HTR-8/SVneo (cell line): ENCODE measurements at regions not wholly inside any gene's neighbourhood (a gene's known extent, or its start where the extent isn't known, plus 50 kb on each side); places are given as distances from the start of the nearest gene placed in this dataset.

Experiments
- DNase-seq: peaks from one replicate; pipeline ENCODE4 v3.0.0; 2011; ENCODE audit warnings: low spot score, mixed read lengths; ENCODE audit not compliant: insufficient read length
- FAIRE-seq: peaks from 2 replicates; lab custom pipeline; 2011; peaks lifted over from hg19 to GRCh38; lab: Jason Lieb, UNC

DNA sequence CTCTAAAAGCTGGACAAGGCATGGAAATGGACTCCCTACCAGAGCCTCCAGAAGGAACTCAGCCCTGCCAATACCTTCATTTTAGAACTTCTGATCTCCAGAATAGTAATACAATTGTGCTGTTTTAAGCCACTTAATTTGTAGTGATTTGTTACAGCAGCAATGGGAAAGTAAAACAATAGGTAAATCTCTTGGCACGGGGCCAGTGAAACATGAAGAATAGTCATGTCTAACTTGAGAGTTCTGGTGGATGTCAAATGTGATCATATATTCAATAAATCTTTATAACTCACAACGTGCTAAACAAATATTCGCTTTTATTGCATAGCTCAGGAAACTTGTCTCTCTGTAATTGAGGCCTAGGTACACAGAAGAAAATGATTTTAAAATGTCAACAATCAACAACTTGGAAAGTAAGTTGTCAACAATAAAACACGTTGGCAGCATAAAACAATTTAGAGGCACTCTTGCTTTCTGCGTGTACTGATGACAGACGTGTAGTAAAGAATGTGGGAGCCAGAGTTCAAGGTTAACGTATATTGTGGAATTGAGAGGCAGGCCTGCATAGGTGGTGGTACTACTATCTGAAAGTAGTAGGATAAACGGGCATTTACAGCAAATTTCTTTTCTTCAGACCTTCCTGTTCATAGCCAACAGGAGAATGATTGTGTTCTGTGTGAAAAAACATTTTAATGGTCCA lies 140.5 kb upstream of the OPRM1 start:
- no peak for DNase-seq

GRCh38 chr6:153882411-153882810 lies 156.6 kb upstream of the OPRM1 start:
- DNase-seq (no peak), FAIRE-seq (no peak)

More for the DNA sequence above, 140.5 kb upstream of the OPRM1 start:
- FAIRE-seq = no peak

DNA sequence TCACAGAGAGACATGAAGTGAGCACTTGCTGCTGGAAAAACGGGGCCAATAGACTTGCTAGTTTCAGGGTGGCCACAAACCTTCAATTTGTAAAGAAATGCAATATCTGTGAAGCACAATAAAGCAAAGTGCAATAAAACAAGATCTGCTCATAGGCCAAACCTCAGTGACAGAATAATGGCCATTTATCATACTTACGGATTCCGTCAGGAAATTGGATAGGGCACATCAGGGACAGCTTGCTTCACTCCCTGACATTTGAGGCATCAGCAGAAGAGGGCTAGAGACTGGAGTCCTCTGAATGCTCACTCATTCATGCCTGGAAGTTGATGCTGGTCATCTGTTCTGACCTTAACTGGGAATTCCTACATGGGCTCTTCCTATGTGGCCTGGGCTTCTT lies 165.5 kb upstream of the OPRM1 start:
- DNase-seq (no peak), FAIRE-seq (no peak)

GRCh38 chr6:153872946-153873345 lies 166.1 kb upstream of the OPRM1 start:
- no peak for DNase-seq
- FAIRE-seq = no peak

DNA sequence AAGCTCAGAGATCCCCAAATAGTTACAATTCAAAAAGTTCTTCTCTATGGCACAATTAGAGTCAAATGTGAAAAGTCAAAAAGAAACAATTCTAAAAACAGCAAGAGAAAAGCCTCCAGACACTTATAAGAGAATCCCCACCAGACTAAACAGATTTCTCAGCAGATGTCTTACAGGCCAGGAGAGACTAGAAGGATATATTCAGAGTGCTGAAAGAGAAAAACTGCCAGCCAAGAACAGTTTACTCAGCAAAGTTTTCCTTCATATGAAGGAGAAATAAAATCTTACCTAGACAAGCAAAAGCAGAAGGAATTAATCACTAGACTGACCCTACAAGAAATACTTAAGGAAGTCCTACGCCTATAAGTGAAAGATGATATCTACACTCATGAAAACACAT lies 176.1 kb upstream of the OPRM1 start:
- no peak for DNase-seq
- FAIRE-seq = no peak

DNA sequence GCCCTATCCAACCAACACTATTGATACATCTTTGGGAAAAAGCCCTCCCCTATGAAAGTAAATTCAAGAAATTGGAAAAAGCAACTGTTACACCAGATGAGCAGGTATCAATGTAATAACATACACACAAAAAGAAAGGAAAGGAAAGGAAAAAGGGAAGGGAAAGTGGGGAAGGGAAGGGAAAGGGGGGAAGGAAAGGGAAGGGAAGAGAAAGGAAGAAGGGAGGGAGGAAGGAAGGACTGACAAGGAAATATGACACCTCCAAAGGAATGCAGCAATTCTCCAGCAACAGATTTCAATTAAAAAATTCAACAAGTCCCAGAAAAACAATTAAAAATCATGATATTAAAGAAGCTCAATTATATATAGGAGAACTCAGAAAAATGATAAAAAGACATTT lies 176.9 kb upstream of the OPRM1 start:
- FAIRE-seq = no peak
- DNase-seq = no peak

- FAIRE-seq = no peak
- no peak for DNase-seq
Measured at GRCh38 chr6:153858529-153858928, 180.5 kb upstream of the OPRM1 start.

DNA sequence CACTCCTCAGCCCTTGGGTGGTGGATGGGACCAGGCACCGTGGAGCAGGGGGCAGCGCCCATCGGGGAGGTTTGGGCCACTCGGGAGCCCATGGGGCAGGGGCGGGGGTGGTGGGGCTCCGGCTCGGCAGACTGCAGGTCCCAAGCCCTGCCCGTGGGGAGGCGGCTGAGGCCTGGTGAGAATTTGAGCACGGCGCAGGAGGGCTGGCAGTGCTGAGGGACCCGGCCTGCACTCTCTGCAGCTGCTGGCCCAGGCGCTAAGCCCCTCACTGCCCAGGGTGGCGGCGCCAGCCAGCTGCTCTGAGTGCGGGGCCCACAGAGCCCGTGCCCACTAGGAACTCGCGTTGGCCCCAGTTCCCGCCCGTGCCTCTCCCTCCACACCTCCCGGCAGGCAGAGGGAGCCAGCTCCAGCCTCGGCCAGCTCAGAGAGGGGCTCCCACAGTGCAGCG lies 182.1 kb upstream of the OPRM1 start:
- FAIRE-seq = no peak
- no peak for DNase-seq

DNA sequence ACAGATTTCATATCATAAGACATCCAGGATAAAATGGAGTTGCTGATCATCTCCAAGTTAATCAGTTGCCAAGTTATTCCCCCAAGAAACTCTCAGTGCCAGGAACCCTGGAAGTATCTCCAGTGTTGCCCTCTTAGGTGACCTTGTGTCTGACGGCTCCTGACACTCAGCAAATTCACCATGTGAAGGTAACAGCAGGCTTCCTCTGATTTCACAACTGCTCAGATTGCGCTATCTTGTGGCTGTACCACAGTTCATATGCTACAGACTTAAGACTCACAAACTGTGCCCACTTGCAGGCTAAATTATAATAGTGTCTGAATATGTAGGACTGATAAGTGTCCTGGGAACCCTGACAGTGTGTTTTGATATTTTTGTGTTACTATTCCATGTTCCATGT lies 186.6 kb upstream of the OPRM1 start:
- FAIRE-seq = no peak

DNA sequence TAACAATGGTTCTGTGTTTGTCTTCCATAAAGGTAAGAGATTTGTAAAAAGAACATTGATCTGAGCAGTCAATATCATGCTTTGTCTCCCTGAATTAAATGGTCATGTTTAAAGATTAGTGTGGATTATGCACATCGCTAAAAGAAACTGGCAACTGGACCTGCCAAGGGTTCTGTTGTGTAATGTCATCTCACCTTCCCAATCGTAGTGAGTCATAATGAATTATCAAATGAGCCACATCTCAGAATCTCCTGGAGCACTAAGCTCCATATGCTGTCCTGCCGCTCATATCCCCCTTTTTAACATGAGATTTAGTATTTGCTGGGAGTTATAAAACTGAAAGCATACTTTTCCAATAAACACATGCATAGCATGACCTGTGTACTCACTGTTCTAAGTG lies 187.0 kb upstream of the OPRM1 start:
- FAIRE-seq = no peak
- no peak for DNase-seq

More for the DNA sequence above, 186.6 kb upstream of the OPRM1 start:
- DNase-seq = no peak

DNA sequence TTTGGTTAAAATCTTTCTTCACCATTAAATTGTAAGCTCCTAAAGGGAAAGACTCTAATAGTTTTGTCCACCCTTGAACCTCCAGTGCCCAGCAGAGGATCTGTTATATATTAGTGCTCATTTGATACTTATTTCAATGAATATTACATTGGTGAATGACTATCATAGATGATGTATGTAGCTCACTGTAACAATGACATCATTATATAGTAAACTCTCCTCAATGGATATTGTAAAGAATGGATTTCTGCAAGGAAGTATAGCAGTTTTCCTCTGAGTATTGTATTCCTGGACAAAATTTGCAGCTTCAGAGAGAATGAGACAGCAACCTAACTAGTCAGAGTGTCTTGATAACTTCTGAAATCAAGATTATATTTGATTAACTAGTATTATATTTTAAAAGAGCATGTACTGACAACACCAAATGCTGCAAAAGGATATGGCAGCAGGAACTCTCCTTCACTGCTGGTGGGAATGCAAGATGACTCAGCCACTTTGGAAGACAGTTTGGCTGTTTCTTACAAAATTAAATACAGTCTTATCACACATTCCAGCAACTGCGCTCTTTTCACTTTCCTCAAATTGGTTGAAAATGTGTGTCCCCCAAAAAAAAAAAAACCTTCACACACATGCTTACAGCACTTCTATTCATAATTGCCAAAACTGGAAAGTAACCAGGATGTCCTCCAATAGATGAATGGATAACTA lies 189.8 kb upstream of the OPRM1 start:
- no peak for DNase-seq
- no peak for FAIRE-seq

GRCh38 chr6:153843420-153843819 lies 195.6 kb upstream of the OPRM1 start:
- DNase-seq (no peak), FAIRE-seq (no peak)

- DNase-seq (no peak), FAIRE-seq (no peak)
Measured at GRCh38 chr6:153842491-153842890, 196.5 kb upstream of the OPRM1 start.

- no peak for FAIRE-seq
- DNase-seq = no peak
Measured at GRCh38 chr6:153840039-153840850, 198.8 kb upstream of the OPRM1 start.

DNA sequence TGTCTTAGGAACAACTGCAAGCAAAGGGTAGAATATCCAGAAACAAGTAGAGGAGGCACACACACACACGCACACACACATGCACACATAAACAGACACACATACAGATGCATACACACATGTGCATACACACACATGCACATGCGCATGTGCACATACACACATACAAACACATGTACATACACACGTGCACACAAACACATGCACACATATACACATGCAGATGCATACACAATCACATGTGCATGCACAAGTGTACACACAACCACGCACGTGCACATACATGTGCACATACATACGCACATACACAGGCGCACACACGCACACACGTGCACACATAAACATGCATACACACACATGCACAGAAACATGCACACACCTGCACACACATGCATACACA lies 206.5 kb upstream of the OPRM1 start:
- FAIRE-seq (peak; percentile 98), DNase-seq (no peak)

GRCh38 chr6:153831350-153832078 lies 207.5 kb upstream of the OPRM1 start:
- no peak for FAIRE-seq
- no peak for DNase-seq

- no peak for DNase-seq
- no peak for FAIRE-seq
Measured at GRCh38 chr6:153817173-153817572, 221.9 kb upstream of the OPRM1 start.

- no peak for DNase-seq
- no peak for FAIRE-seq
Measured at GRCh38 chr6:153816366-153816765, 222.7 kb upstream of the OPRM1 start.

- no peak for DNase-seq
- FAIRE-seq = no peak
Measured at GRCh38 chr6:153814136-153814535, 224.9 kb upstream of the OPRM1 start.

DNA sequence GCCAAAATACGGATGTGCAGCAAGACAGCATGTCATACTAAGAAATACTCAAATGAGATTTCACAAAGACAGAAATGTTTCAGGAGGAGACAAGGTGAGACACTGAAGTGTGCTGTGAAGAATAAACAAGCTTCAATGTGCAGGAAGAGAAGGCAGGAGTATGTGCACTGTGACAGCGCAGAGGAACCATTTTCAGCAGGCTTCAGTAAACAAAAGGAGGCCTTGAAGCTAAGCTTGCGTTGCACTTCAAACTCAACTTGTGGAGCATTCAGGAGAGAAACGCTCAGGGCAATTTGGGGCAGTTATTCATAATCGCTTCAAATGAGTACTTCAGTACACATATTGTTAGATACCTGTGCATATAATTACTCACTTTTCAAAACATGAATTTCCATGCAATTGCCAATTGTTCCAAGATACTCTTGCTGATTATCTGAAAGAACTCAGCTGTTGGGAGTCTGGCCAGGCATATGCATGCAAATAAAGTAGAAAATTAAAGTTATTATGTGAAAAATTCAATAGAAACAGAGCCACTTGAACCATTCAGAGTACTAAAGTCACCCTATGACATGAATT lies 234.2 kb upstream of the OPRM1 start:
- FAIRE-seq = no peak

More for the DNA sequence above, 234.2 kb upstream of the OPRM1 start:
- DNase-seq = no peak
